Activated CD4-positive, alpha-beta T cell treated with anti-CD3 and anti-CD28 coated beads, Interleukin-10, Interleukin-2, amounts not matched to agents 100 ng/mL and 50 ng/mL, durations not matched to agents 16 hours and 8 hours (primary cell): ENCODE measurements at regions not wholly inside any gene's neighbourhood (a gene's known extent, or its start where the extent isn't known, plus 50 kb on each side); places are given as distances from the start of the nearest gene placed in this dataset.
"Not testable (repeated sequence)": the region's sequence is repeated elsewhere in the genome, so short reads cannot be mapped to it uniquely, and the experiment has no call there.

ENCODE experiments used
- DNase-seq: peaks from one replicate; pipeline ENCODE4 v3.0.0-alpha.2; 2020

DNA sequence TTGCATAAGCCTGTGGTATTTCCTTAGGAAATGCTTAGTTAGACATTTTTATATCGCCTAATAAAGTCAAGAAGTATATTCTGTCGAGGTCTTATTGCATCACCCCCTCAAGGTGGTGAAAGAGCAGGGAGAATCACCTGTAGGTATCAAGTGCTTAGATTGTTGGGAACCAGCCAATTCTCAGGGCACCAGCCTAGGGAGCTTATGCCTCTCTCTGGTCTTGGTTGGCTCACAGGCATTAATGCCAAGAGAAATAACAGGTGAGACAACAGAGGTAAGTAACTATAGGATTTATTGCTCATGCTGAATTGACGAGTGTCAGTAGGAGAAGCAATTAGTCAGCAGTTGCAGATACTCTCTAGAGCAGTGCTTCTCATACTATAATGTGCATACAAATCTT lies 663.3 kb upstream of the ZNF804A start:
- no peak for DNase-seq

GRCh38 chr2:183937220-183937619 lies 661.1 kb upstream of the ZNF804A start:
- DNase-seq = no peak

GRCh38 chr2:183946193-183946592 lies 652.1 kb upstream of the ZNF804A start:
- no peak for DNase-seq

GRCh38 chr2:183948861-183949260 lies 649.5 kb upstream of the ZNF804A start:
- no peak for DNase-seq

GRCh38 chr2:183950673-183951072 lies 647.7 kb upstream of the ZNF804A start:
- DNase-seq = no peak

- DNase-seq = no peak
These were observed 646.7 kb upstream of the ZNF804A start for GRCh38 chr2:183951630-183952029.

DNA sequence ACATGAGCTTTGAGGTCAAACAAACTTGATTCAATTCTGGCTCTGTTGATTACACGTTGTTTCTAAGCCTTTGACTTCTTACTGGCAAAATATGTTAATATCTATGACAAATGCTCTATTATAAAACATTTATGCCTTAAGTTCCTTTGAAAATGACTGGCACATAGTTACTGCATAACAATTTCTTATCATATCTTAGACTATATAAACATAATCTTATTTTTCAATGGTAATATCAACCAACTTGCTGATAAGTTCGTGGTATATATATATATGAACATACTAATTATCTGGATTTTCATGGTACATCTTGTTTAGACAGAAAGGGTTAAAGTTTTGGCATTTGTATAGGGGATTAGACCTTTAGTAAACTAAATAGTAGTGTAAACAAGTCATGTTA lies 645.6 kb upstream of the ZNF804A start:
- no peak for DNase-seq

- no peak for DNase-seq
These were observed 634.7 kb upstream of the ZNF804A start for GRCh38 chr2:183963609-183964008.

DNA sequence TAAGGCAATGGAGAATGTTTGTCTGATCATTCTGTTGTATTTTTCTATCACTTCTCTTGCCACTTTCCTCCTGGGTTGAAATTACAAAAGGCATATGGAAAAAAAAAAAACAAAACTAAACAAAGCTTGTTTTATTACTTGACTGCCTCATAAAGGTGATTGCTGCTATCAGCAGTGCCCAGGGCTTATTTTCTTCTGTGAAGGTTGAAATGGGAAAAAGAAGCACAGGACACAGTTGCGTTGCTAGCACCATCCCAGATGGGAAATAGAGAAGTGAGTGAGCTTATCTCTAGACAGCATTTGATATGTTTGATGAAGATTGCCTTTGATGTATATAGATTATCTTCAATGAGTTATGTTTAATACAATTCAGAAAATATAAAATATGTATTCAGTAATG lies 633.8 kb upstream of the ZNF804A start:
- no peak for DNase-seq

DNA sequence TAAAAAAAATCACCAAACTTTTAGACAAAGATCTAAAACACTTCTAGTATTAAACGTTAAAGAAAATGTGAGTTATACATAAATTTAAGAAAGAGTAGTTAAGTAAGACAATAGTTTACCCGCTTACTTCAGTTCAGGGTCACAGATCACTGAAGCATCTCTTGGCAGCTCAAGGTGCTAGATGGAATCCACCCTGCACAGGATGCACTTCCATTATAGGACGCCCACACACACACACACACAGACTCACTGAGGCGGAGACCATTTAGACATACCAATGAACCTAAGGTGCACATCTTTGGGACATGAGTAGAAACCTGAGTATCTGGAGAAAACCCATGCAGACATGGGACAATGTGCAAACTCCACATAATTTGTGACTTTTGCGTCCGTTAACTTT lies 630.6 kb upstream of the ZNF804A start:
- DNase-seq = no peak

DNA sequence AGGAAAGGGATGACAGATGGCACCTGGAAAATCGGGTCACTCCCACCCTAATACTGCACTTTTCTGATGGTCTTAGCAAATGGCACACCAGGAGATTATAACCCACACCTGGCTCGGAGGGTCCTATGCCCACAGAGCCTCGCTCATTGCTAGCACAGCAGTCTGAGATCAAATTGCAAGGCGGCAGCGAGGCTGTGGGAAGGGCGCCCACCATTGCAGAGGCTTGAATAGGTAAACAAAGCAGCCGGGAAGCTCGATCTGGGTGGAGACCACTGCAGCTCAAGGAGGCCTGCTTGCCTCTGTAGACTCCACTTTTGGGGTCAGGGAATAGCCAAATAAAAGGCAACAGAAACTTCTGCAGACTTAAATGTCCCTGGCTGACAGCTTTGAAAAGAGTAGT lies 622.7 kb upstream of the ZNF804A start:
- not testable (repeated sequence) for DNase-seq

DNA sequence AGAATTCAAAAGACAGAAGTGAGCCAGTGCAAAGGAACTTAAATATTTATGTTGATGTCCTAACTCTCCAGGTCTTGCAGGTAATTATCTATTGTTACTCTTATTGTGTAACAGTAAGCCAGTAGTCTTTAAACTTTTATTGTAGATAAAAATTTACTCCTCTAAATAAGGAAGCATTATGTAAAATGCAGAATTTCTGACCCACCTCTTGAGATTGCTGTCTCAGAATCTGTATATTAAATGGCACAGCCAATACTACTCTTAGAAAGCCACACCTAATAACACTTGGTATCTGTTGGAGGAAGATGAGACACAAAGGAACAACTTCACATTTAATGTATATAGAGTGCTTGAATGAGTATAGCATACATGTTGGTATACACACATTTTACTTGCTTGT lies 613.5 kb upstream of the ZNF804A start:
- DNase-seq = no peak

GRCh38 chr2:183991968-183992367 lies 606.4 kb upstream of the ZNF804A start:
- no peak for DNase-seq

DNA sequence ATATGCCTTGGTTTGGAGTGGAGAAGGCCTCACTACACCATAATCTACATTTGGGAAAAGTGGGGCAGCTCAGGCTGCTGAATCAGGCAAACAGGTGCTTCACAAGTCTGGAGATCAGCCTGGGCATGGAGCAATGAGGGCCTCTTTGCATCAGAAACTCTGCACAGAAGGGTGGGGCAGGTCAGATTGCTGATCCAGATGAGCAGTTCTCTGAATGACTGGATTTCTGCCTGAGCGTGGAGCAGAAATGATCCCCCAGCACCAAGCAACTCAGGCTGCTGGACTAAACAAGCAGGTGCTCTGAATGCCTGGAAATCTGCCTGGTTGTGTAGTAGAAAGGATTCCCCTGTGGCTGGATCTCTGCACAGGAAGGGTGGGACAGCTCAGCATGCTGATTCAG lies 605.3 kb upstream of the ZNF804A start:
- no peak for DNase-seq

- DNase-seq = no peak
These were observed 602.7 kb upstream of the ZNF804A start for GRCh38 chr2:183995632-183996031.

DNA sequence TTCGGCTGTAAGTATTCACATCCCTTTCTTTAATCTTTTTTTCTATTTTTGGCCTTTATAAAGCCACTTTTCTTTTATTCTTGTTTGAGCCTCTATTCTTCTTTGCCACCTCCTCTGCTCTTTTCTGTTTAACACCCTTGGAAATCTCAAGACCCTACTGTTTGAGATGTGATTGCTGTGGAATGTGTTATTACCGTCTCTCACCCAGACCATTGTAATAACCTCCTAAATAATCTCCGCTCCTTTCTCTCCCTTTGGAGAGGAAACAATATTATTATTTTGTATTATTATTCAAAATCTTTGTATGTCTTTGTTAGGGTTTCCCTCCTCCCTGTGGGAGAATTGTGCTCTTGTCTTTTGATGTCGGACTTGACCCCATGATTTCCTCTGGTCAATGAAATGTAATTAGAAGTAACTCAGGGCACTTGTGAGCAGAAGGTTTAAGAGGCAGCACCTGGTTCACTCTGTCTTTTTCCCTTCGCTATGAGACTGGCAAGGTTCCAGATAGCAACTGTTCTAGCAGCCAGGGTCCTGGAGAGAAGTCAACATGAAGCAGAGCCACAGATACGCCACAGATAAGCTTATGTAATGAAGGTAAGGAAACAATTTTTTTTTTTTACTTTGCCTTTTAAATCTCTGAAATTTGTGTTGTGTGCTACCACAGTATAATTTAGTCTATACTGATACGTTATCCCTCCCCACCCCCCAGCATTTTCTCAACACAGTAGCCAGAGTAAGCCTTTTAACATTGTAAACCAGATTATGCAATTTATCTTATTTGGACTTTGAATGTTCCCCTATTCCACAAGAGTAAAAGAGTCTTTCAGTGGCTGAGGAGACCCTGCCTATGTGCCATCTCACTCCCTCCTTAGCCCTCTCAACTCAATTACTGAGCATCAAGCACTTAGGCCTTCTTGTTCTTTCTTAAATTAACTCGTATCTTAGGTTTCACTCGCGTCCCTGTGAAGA lies 601.2 kb upstream of the ZNF804A start:
- no peak for DNase-seq

DNA sequence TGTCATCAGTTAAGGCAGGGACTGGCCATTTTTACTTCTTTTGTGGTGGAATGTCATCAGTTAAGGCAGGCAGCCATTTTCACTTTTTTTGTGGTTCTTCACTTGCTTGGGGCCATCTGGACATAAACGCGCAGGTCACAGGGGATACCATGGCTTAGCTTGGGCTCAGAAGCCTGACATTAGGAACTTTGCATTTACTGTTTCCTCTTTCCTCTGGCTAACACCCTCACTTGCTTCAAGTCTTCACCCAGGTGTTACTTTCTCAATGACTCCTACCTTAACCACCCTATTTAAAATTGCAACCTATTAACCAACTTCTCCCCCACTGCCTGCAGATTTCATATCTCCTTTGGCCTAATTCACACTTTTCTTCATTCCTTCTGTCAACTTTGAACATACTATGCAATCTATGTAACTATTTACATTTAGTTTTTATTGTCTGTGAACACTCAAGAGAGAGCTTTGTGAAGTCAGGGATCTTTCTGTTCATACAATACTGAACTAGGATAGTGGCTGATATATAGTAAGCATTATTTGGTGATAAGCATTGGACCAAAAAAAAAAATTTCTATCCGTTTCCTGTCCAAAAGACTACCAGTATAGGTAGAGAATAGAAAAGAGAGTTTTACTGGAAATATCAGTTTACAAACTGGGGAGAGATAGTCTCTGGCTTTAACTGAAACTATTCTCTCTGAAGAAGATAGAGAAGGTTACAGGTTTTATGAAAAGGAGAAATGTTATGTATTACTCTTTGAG lies 600.1 kb upstream of the ZNF804A start:
- no peak for DNase-seq

GRCh38 chr2:183998797-183999190 lies 599.5 kb upstream of the ZNF804A start:
- no peak for DNase-seq

DNA sequence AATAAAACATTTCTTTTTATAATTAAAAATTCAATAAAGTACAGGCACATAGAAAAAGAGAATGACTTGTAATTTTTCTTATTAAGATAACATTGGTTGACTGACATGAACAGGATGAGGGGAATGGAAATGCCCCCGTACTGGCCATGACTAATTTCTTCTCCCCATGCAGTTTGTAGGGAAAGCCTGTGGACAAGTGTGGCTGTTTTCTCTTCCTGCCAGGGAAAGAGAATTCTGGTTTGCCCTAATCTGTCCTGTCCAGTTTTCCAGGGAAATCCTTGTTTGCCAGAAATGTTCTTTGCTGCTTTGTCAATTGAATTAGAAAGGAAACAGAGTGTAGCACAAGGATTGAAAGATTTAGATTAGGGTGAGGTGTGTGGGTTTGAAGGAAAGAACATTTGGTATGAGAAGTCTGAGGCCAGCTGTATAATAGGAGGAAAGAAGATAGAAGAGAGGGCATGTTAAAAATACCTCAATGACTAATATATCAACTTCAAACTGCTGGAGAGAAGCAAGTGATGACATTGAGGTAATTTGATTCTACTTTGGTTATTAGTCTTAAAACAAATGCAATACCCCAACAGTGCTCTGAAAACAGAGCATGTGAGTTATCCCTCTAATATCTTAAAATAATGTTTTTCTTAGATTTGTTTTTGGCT lies 593.9 kb upstream of the ZNF804A start:
- DNase-seq = no peak

- no peak for DNase-seq
These were observed 593.2 kb upstream of the ZNF804A start for GRCh38 chr2:184004948-184005672.

DNA sequence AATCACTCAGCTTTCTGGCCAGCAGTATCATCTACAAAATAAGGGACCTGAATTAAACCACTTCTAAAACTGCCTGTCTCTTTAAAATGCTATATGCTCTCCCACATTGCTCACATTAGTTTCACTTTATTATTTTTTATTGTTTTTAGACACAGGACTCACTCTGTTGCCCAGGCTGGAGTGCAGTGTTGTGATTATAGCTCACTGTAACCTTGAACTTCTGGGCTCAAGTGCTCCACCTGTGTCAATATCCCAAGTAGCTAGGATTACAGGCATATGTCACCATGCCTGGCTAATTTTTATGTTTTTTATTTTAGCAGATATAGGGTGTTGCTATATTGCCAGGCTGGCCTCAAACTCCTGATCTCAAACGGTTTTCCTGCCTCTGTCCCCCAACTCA lies 591.3 kb upstream of the ZNF804A start:
- DNase-seq = no peak

GRCh38 chr2:184026961-184027360 lies 571.4 kb upstream of the ZNF804A start:
- no peak for DNase-seq

DNA sequence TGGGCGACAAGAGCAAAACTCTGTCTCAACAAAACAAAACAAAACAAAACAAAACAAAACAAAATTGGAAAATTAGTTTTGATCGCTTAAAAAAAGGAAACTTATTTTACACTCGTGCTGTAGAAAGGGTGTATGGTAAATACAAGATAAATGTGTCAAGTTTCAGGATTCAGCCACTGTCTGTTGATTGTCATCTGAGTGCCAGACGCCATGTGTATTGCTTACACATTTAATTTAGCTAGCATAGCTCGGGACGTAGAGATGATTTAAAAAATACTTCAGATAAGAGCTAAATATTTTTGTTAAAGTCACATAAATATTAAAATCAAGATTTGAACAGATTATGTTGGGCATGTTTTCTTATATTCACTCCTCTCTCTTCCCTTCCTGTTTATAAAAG lies 568.1 kb upstream of the ZNF804A start:
- no peak for DNase-seq
